B cell (primary cell): ENCODE measurements at regions not wholly inside any gene's neighbourhood (a gene's known extent, or its start where the extent isn't known, plus 50 kb on each side); places are given as distances from the start of the nearest gene placed in this dataset.
"Not testable (repeated sequence)": the region's sequence is repeated elsewhere in the genome, so short reads cannot be mapped to it uniquely, and the experiment has no call there.

ENCODE experiments used
- ATAC-seq: fragments of 200-7000 bp; cut with Tn5 transposase; one replicate; pipeline ENCODE4 v1.10.0; 2021; ENCODE audit warnings: low read depth, mild to moderate bottlenecking, moderate number of reproducible peaks, moderate library complexity
- CTCF ChIA-PET: fragments of 350-600 bp; sonication (Branson Sonifier 250); formaldehyde crosslinking; loops from one replicate; lab custom pipeline; 2021; ENCODE audit warnings: antibody characterized with exemption, inconsistent platforms; lab: Charles Lee
- POLR2A ChIA-PET: fragments of 350-600 bp; sonication (Branson Sonifier 250); formaldehyde crosslinking; loops from one replicate; lab custom pipeline; 2021; ENCODE audit warnings: antibody characterized with exemption; lab: Charles Lee
- DNase-seq: peaks from one replicate; pipeline ENCODE4 v3.0.0; 2013
- H2AFZ ChIP-seq: 2 replicates; pipeline ENCODE4 v1.6.1; 2012; ENCODE audit warnings: mild to moderate bottlenecking, low read depth, low read length; ENCODE audit not compliant: insufficient read depth, poor library complexity, severe bottlenecking
- H3K27ac ChIP-seq, 2 donors: 1 replicate in 1 of 2; 2 replicates in 1 of 2; pipeline ENCODE4 v1.5.1; 2012 to 2013; ENCODE audit warnings: low read length in 2 of 2, mild to moderate bottlenecking in 2 of 2, moderate library complexity in 1 of 2
- H3K27me3 ChIP-seq, 4 experiments: fragments of 200-600 bp in 1 of 4; sonication (generic) in 1 of 4; replicated peaks in 1 of 4; 1 replicate in 2 of 4; 2 replicates in 2 of 4; pipeline versions ENCODE4 v1.6.1 to v1.7.0; 2013 to 2016; ENCODE audit warnings: low read length in 3 of 4, mild to moderate bottlenecking in 2 of 4, mixed read lengths in 1 of 4, moderate library complexity in 1 of 4; ENCODE audit not compliant: insufficient read depth in 4 of 4, control insufficient read depth in 3 of 4; ENCODE audit errors: control extremely low read depth in 1 of 4
- H3K36me3 ChIP-seq, 2 experiments: replicated peaks in 1 of 2; 1 replicate in 1 of 2; 2 replicates in 1 of 2; pipeline versions ENCODE4 v1.6.1 to v1.7.1; 2013; ENCODE audit warnings: low read length in 1 of 2; ENCODE audit not compliant: insufficient read depth in 2 of 2, control insufficient read depth in 1 of 2; ENCODE audit errors: control extremely low read depth in 1 of 2, extremely low read depth in 1 of 2
- H3K4me1 ChIP-seq, 2 donors: fragments of 200-600 bp in 1 of 2; sonication (generic) in 1 of 2; 1 replicate in 1 of 2; 2 replicates in 1 of 2; pipeline versions ENCODE4 v1.5.1 to v1.6.1; 2013 to 2017; ENCODE audit warnings: low read length in 2 of 2; ENCODE audit not compliant: control insufficient read depth in 2 of 2, insufficient read depth in 2 of 2
- H3K4me2 ChIP-seq: replicated peaks from 2 replicates; pipeline ENCODE3; 2012; ENCODE audit warnings: mild to moderate bottlenecking, low read depth, low read length; ENCODE audit not compliant: poor library complexity, severe bottlenecking
- H3K4me3 ChIP-seq, 5 experiments: fragments of 200-600 bp in 1 of 5; sonication (generic) in 1 of 5; 1 replicate in 3 of 5; 2 replicates in 2 of 5; pipeline versions ENCODE4 v1.5.1 to v1.7.0; 2011 to 2016; ENCODE audit warnings: low read length in 4 of 5, mild to moderate bottlenecking in 4 of 5, low read depth in 2 of 5, control low read depth in 1 of 5, moderate library complexity in 1 of 5; ENCODE audit not compliant: insufficient read depth in 1 of 5; ENCODE audit errors: control extremely low read depth in 1 of 5, extremely low read depth in 1 of 5
- H3K79me2 ChIP-seq: fragments of 200-600 bp; sonication (generic); one replicate; pipeline ENCODE4 v1.6.0; 2016; ENCODE audit warnings: low read length; ENCODE audit not compliant: control insufficient read depth, insufficient read depth
- H3K9ac ChIP-seq: fragments of 200-600 bp; sonication (generic); 2 replicates; pipeline ENCODE4 v1.6.1; 2017; ENCODE audit warnings: mild to moderate bottlenecking, low read length, moderate library complexity
- H3K9me3 ChIP-seq, 3 donors: one replicate each; pipeline versions ENCODE4 v1.6.1 to v1.7.1; 2013; ENCODE audit warnings: low read length in 2 of 3; ENCODE audit not compliant: control insufficient read depth in 2 of 3, insufficient read depth in 1 of 3; ENCODE audit errors: control extremely low read depth in 1 of 3
- H4K20me1 ChIP-seq: 2 replicates; pipeline ENCODE4 v1.6.0; 2012; ENCODE audit warnings: mild to moderate bottlenecking, low read length; ENCODE audit not compliant: insufficient read depth, control insufficient read depth, poor library complexity, severe bottlenecking
- H3K27ac Mint-ChIP-seq: one replicate; pipeline ENCODE4 v1.8.0; 2021; ENCODE audit warnings: mixed read lengths
- H3K27me3 Mint-ChIP-seq: one replicate; pipeline ENCODE4 v1.8.0; 2021; ENCODE audit warnings: mixed read lengths
- H3K4me1 Mint-ChIP-seq: one replicate; pipeline ENCODE4 v1.8.0; 2021; ENCODE audit warnings: mixed read lengths
- H3K4me3 Mint-ChIP-seq: one replicate; pipeline ENCODE4 v1.8.0; 2021; ENCODE audit warnings: mixed read lengths
- H3K9me3 Mint-ChIP-seq: one replicate; pipeline ENCODE4 v1.8.0; 2022; ENCODE audit warnings: mixed read lengths; ENCODE audit not compliant: insufficient read depth
- EZH2 ChIP-seq: IDR thresholded peaks from 2 replicates; pipeline ENCODE4 v1.6.1; 2012; ENCODE audit warnings: borderline replicate concordance, low read depth, mild to moderate bottlenecking, moderate library complexity, low read length; ENCODE audit not compliant: insufficient read depth, poor library complexity, severe bottlenecking
- WGBS: methylation state at CpG from one replicate; pipeline ENCODE4 v1.1.5; 2013; ENCODE audit warnings: missing lambda C conversion rate; ENCODE audit not compliant: insufficient coverage; 5-methylcytosine and 5-hydroxymethylcytosine counted together
- intact Hi-C: fragments of 100-400 bp; cut with micrococcal nuclease; formaldehyde crosslinking; loops from one replicate; pipeline ENCODE4 v1.10.0; 2022
- TF ChIP-seq, protein P1 (sequence below): fragments of 200-600 bp; IDR thresholded peaks from one replicate; pipeline ENCODE4 v1.8.0; 2022; ENCODE audit warnings: antibody characterized with exemption, mild to moderate bottlenecking

GRCh38 chr16:9670033-9670432 is 512.2 kb downstream of the GRIN2A start:
- H3K9ac ChIP-seq = no peak overlapping the region
- no peak overlapping the region for H2AFZ ChIP-seq
- H3K9me3 Mint-ChIP-seq = no peaks in the 10 kb centered on the region
- H3K4me3 Mint-ChIP-seq = no peak overlapping the region
- no peaks in the 10 kb centered on the region for H3K9me3 ChIP-seq
- no peak overlapping the region for H3K4me2 ChIP-seq
- H3K79me2 ChIP-seq = no peaks in the 10 kb centered on the region
- CTCF ChIA-PET = no interaction called here
- TF ChIP-seq, protein P1, sequence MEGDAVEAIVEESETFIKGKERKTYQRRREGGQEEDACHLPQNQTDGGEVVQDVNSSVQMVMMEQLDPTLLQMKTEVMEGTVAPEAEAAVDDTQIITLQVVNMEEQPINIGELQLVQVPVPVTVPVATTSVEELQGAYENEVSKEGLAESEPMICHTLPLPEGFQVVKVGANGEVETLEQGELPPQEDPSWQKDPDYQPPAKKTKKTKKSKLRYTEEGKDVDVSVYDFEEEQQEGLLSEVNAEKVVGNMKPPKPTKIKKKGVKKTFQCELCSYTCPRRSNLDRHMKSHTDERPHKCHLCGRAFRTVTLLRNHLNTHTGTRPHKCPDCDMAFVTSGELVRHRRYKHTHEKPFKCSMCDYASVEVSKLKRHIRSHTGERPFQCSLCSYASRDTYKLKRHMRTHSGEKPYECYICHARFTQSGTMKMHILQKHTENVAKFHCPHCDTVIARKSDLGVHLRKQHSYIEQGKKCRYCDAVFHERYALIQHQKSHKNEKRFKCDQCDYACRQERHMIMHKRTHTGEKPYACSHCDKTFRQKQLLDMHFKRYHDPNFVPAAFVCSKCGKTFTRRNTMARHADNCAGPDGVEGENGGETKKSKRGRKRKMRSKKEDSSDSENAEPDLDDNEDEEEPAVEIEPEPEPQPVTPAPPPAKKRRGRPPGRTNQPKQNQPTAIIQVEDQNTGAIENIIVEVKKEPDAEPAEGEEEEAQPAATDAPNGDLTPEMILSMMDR = no peak
- no peak for TF ChIP-seq EZH2
- intact Hi-C loops = no loop called here
- no peaks in the 10 kb centered on the region for H3K4me1 ChIP-seq
- WGBS = 17% methylated on average over 3 of the region's 5 CpGs
- no peak overlapping the region for H3K4me3 ChIP-seq
- H3K27ac Mint-ChIP-seq = no peak overlapping the region
- no peaks in the 10 kb centered on the region for H3K4me1 Mint-ChIP-seq
- no peak overlapping the region for H3K27ac ChIP-seq
- H3K27me3 Mint-ChIP-seq = peaks cover 15% of the 10 kb centered on the region
- DNase-seq (no peak), ATAC-seq (no peak)
- no peaks in the 10 kb centered on the region for H3K27me3 ChIP-seq
- no peaks in the 10 kb centered on the region for H3K36me3 ChIP-seq
- POLR2A ChIA-PET = no interaction called here
- H4K20me1 ChIP-seq = no peaks in the 10 kb centered on the region

DNA sequence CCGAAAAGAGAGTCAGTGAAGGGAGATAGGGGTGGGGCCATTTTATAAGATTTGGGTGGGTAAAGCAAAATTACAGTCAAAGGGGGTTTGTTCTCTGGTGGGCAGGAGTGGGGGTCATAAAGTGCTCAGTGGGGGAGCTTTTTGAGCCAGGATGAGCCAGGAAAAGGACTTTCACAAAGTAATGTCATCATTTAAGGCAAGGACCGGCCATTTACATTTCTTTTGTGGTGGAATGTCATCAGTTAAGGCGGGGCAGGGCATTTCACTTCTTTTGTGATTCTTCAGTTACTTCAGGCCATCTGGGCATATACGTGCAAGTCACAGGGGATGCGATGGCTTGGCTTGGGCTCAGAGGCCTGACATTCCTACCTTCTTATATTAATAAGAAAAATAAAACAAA is 511.6 kb downstream of the GRIN2A start:
- peaks cover 21% of the 10 kb centered on the region for H3K27me3 Mint-ChIP-seq
- H3K79me2 ChIP-seq, H3K27me3 ChIP-seq, H3K9ac ChIP-seq, ATAC-seq, H3K36me3 ChIP-seq, H2AFZ ChIP-seq, H3K9me3 ChIP-seq, H3K4me3 Mint-ChIP-seq, H3K9me3 Mint-ChIP-seq, H3K4me3 ChIP-seq, H4K20me1 ChIP-seq, DNase-seq, H3K4me1 Mint-ChIP-seq, H3K4me1 ChIP-seq, POLR2A ChIA-PET, CTCF ChIA-PET, intact Hi-C loops, H3K27ac Mint-ChIP-seq, H3K4me2 ChIP-seq, H3K27ac ChIP-seq: not testable (repeated sequence)
- 17% methylated on average over 1 of the region's 5 CpGs for WGBS

DNA sequence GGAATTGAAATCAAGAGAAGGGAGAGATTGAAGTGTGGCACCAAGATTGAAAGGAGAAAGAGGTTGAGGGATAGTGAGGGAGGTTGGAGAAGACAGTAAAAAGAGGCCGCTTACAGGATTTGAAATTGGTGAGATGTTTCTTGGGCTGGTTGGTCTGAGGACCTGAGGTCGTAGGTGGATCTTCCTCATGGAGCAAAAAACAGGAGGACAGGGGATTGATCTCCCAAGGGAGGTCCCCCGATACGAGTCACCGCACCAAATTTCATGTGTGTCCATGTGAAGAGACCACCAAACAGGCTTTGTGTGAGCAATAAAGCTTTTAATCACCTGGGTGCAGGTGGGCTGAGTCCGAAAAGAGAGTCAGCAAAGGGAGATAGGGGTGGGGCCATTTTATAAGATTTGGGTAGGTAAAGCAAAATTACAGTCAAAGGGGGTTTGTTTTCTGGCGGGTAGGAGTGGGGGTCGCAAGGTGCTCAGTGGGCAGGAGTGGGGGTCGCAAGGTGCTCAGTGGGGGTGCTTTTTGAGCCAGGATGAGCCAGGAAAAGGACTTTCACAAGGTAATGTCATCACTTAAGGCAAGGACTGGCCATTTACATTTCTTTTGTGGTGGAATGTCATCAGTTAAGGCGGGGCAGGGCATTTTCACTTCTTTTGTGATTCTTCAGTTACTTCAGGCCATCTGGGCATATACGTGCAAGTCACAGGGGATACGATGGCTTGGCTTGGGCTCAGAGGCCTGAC is 505.5 kb downstream of the GRIN2A start:
- H3K4me3 Mint-ChIP-seq, H3K9me3 Mint-ChIP-seq, H3K9me3 ChIP-seq, H3K4me1 Mint-ChIP-seq, H3K27me3 ChIP-seq, H3K4me1 ChIP-seq, H3K4me2 ChIP-seq, intact Hi-C loops, H3K27ac Mint-ChIP-seq, H3K27ac ChIP-seq, DNase-seq, H4K20me1 ChIP-seq, POLR2A ChIA-PET, H3K9ac ChIP-seq, CTCF ChIA-PET, H3K36me3 ChIP-seq, ATAC-seq, H3K79me2 ChIP-seq, H2AFZ ChIP-seq, H3K4me3 ChIP-seq: not testable (repeated sequence)
- 95% methylated on average over 4 of the region's 12 CpGs for WGBS
- peaks cover 14% of the 10 kb centered on the region for H3K27me3 Mint-ChIP-seq
